Activated T-cell treated with anti-CD3 and anti-CD28 coated beads, Interleukin-2, amount 50 U/mL, for 48 hours (primary cell): ENCODE measurements at regions not wholly inside any gene's neighbourhood (a gene's known extent, or its start where the extent isn't known, plus 50 kb on each side); places are given as distances from the start of the nearest gene placed in this dataset.

ENCODE experiments used
- DNase-seq, 2 experiments: peaks; one replicate each; pipeline ENCODE4 v3.0.0-alpha.2; 2020

DNA sequence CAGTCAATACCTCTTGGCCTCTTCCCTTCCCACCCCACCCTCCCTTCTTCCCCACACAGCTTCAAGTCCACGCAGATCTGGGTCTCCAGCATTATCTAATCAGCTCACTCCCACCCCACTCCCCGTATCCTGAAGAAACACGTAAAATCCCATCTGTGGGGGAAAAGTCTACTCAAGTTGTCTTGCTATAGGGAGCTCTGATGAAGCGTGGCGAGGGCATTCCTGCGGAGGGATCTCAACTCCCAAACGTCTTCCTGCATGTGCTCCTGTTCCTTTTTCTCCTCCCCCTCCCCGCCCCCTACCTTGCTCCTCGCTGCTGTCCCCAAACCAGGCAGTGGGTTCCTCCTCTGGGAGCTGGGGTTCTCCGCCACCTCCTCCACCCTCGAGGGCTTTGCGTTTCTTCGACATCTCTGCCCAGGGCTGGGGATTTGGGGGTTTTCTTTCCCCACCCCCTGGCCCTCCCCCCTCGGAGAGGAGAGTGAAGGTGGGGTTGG, 181.8 kb downstream of the TBXT start:
- no peak for DNase-seq

DNA sequence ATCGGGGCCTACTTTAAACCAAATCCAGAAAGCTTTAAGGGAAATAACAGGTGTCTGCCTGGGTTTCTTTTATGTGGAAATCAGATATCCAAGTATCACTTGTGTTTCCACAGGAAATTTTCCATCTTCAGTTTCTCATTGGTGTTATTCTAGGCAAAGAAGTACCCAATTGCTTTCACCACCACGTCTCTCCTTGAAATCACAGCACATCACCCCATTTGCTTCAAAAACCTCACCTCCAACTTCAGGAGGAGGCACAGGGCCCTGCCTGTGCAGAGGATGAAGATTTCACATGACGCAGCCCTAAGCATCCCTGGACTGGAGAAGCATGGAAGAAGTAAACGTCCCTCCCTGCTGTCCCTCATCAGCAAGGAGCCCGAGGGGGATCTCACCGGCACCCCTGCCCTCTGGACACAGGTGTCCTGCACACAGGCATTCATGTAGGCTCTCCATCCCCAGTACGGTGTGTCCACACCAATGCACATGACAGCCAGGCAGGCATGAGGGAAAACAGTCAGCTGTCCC, 182.3 kb downstream of the TBXT start:
- DNase-seq = no peak

DNA sequence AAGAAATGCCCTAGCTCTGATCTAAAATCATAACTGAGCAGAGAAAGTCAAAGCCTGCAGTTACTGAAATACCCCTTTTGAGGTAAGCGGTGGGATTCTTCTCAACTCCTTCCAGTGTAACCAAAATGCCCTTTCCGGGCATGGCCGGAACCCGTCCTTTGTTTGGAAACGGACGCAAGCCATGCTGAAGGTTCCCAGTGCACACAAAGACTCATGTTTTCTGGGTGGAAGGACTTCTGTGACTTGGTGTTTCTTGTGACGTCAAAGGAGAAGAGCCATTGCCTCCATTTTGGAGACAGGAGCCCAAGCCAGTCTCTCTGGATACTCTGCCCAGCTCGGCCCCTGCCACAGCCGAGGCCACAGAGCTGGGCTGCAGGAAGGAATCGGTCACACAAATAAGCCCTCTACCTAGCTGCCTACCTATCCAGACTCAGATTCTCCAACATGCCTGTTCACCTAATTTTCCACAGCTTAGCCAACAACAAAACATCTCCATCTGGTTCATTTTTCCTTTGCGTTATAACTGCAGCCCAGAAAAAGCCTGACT, 182.8 kb downstream of the TBXT start:
- DNase-seq = no peak

DNA sequence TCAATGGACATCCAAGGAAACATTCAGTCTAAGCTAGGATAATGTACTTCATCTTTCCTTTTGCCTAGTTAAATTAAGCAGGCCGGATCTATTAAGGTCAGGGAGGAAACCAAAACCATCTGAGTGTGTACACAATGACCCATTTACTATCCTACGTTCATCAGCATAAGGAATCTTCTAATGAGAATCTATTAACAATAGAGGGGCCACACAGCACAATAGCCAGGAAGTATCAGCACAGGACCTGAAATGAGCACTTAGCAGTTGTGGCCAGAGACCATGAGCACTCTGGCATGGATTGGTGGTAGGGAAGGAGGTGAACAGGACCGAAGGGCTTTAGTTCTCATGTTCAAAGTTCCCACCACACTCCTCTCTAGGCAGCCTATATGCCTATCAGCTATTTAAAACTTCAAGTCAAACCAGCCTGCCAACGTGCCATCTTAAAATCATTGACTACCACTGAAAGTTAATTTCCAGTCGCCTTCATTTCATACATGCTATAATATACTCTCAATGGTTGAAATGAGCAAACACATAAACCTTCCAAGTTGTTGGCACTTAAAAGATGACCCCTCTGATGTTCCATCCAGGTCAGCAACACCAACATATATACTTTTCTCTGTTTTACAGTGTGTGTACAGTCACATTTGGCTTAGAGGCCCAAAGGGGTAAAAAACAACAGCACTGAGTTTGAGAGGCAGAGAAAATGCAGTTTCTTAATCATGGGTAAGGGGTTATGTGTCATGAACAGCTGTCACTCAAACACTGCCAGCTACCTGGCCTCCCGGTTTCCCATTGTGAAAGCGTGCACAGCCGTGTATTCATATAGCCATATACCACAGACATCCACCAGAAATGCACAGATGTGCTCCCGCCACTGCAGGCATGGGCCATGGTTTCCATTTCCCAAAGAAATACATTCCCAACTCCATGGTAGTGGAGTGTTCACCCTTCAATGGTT, 184.3 kb downstream of the TBXT start:
- DNase-seq = no peak

DNA sequence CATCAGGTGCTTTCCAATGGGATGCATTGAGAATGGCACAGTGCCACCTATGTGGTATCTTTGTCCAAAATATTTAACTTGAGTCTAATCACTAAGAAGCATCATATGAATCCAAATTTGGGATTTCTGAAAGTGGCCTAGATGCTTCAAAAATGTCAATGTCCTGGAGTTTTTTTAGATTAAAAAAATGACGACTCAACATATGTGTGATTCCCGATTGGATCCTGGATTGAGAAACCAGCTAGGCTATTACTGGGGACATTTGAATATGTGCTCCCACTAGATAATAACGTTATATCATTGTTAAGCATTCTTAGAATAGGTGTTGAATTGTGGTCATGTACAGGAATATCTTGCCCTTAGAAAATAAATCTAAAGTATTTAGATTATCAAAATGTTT, 189.2 kb downstream of the TBXT start:
- no peak for DNase-seq

DNA sequence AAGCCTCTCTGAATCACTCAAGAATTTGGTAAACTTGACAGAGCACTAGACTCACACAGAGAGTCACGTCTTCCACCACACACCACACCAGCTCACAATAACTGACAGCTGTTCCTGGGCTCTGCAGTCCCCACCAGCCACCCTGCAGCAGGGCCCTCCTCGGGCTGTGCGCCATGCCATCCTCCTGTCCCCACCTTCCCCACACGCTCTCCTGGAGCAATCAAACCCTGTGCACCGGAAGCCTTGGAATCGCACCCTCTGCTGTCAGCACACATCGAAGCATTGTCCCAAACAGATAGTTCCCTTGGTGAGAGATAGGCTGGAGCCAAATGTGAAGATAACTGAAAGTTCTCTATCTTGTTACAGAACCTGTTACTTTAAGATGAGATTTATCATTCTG, 191.0 kb downstream of the TBXT start:
- no peak for DNase-seq

DNA sequence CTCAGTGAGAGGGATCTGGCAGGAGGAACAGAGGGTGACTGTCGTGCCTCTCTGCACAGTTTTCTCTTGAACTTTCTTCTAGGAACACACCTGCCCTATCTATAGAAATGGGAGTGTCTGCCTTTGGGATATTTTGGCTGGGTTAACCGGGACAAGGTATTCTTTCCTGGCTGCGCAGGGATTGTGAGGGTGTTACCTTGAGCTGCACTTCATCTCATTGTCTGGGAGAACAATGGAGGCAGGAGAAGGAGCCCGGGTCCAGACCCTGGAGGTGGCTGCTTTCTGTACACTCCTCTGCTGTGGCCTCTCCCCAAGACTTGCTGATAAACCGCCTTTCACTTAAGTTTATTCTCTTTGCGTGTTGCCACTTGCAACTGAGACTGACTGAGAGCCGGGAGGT, 192.8 kb downstream of the TBXT start:
- DNase-seq = no peak

DNA sequence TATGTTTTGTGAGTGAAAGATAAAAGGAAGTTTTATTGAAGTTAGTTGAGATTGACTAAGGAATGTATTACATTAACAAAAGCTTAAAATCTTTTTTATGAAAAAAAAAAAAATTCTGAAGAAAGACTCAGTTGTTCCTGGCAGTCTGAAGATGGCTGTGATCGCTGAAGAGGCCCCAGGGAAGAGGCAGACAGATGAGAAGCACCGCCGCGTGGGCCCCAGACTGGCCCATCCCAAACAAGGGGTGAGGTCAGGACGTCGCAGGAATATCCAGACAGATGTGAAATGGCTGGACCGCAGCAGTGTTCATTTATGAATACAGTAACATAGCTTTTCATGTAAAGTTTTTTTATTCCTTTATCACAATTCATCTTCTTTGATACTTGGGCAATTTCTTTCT, 194.2 kb downstream of the TBXT start:
- DNase-seq = no peak

DNA sequence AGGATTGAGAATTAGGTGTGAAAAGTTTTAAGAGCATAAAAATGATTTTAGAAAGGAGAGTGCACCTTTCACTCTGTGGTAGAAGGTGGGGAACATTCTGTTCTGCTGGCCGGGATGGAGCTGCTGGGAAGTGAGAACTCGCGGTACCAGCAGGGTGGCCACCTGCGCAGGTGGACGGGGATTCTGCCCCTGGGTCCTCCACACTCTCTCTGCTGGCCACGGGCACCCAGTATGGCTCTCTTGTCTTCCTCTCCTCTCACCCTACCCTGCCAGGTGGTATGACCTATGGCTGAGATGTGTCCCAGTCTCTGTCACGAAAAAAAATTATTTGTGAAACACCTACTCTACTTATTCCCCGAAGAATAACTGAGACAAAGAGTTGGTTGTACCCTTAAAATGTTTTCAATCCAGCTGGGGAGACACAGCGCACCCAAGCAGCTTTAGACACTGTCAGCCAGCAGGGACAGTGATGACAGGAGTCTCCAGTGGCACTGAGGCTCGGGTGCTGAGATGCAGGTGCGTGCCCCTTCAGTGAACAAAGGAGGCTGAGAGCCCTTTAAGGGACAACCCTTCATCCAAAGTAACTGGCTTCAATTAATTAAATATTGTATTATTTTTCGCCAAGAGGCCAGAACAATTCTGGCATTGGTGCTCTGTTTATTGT, 195.4 kb downstream of the TBXT start:
- no peak for DNase-seq

DNA sequence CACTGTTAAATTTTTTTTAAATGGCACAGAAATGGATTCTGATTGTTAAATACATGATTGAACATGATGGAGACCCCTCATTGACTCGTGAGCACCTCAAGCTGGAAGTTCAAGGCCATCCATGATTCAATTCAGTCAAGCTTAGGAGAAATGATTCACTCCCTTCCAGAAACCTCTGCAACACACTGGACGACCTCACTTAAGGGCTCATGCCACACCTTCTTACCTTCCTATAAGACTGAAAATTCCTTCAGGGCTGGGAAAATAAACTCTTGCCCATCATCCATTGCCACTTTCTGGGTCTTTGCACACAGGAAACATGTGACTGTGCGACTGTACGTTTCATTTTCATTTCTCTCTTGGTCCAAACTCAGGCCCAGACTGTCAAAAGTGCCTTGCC, 196.4 kb downstream of the TBXT start:
- DNase-seq = no peak

DNA sequence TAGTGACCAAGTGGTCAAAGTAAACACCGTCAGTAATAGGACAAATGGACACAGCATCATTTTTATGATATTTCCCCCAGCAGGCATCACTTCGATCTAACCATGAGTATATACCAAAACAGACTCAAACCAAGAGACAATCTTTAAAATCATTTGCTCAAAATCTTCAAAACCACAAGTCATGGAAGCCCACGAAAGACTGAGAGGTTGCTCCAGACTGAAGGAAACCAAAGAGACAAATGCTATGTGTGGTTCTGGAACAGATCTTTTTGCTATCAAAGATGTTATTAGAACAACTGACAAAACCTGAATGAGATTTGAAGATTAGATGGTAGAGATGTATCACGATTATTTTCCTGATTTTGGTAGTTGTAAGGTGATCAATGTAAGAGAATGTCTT, 197.7 kb downstream of the TBXT start:
- no peak for DNase-seq

DNA sequence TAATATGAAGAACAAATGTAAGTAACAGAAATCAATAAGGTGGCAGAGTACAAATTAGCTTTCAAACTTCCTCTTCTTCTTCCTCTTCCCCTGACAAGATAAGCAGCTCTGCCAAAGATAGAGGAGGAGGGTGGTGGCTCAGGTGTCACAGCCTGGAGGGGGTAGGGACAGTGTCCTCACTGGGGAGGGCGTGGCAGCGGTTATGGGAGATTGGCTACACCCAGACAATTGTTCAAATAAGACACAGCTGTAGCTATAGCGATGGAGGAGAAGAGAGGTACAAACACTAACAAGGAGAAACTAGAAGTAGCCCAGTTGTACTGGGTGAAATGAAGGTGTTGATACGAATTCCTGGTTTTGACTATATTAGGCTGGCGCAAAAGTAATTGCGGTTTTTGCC, 198.5 kb downstream of the TBXT start:
- DNase-seq = no peak

DNA sequence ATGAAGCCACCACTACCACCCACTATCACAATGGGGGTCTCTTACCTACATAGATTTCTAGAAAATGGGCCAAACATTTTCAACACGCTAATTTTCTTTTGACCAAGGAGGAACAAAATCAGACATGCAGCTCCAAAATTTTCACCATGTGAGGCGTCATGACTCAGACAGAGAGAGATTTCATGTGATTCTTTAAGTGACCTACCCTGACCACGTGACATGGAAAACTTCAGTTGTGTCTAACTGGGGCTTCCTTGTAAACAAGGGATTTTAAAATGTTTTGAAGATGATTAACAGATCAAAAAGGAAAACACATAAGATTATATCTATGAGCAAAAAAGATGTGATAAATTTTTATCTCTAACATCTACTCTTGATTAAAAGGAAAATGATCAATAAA, 199.2 kb downstream of the TBXT start:
- DNase-seq = no peak

DNA sequence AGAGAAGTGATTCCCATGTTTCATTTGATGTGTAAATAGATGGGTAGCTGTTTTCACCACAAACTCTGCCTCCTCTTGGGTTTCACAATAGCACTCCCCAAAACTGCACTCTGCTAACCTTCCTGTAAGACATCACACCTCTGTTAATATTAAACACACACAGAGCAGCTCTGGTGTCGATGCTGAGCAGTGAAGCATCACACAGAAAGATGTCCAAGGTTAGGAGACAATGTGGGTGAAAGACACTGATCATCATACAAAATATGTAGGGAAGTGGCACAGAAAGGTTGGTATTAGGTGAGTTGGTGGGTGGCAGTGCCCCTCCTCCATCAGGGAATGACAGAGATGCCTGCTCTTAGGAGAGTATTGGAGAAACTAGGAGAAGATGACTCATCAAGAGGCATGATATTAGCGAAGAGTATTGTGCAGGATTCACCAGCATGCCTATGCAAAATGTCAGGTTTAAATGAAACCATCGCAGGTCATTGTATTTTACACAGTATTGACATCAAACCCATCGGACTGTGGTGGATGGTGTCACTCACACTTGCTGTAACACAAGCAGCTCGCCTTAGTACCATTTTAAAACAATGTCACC, 199.7 kb downstream of the TBXT start:
- DNase-seq = no peak

DNA sequence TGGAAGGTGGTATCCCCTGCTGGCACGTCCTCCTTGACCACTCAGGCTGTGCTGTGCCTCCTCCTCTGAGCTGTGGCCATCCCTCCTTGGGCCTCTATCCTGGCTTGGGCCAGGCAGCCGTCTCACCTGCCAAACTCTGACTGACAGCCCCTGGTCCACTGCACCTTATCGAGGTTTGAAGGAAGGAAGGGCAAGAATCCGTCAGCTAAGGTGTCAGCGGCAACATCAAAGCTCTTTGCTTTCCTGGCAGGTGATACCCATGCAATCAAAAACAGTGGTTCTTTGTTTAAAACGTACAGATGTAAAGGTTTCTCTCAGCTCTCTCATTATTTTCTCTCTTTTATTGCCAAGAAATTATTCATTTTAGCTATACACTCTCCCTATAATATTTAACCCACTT, 203.9 kb downstream of the TBXT start:
- DNase-seq = no peak

DNA sequence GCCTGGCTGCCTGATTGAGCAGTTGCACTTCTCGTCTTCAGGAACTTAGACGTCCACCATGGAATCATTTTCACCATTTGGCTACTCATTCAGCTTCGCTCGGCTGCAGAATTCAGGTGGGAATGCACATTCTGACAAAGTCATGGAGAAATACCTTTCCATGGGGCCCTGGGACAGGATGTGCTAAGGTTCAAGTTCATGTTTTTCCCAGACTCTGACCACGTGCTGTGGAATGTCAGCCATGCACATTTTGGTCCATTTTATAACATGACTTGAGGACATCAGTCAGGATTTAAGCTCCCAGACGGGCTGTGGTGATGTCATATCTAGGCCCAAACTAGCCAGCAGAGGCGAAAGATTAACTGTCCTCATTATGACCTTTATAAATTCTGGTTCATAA, 205.3 kb downstream of the TBXT start:
- DNase-seq = no peak

DNA sequence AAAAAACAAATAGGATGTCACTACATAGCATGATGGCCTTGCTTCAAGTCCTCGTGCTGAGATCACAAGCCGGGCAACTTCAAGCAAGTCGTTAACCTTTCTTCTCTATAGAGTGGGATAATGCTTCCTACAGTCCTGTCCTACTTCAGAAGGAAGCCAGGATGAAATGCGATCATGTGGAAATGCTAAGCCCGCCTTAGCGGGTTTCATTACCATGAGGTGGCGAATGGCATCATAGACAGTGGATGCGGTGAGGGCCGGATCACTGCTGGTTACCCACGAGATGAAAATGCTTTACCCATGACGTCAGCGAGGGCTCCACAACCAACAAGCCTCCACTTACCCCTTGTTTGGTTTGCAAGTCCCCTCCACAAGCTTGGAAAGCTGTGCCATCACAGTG, 206.4 kb downstream of the TBXT start:
- DNase-seq = no peak

DNA sequence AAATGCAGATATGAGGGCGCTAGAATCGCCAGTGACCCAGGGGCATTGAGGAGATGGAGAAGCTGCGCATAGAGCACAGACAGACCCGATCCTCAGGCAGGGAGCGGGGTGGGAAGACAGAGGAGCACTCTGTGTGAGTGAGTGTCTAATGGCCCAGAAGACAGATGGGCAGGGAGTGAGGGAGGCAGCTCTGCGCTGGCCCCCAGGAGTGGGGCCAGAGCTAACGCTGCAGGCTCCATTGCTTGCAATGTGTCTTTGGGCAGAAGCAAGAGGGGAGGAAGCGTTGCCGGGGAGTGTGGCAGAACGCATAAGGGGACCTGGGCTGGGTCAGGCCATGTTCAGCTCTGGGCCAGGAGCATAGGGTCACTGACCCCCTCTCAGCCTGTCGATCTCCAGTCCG, 207.0 kb downstream of the TBXT start:
- no peak for DNase-seq

DNA sequence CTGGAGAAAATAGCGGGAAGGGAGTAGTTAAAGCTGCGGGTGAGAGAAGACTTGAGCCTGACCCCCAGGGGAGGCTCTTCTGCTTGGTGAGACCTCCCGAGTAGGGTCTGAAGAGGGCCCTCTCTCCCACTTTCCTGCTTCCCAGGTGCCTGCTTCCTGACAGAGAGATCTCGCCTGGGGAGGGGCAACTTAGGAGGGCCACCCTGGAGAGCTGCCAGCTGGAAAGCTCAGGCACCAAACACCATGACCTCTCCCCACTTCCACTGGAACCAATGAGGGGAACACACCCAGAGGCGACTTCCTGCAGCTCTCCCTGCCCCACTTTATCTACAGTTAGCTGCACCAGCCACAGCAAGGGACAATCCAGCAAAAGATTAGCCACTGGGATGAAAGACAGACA, 208.0 kb downstream of the TBXT start:
- DNase-seq = no peak

DNA sequence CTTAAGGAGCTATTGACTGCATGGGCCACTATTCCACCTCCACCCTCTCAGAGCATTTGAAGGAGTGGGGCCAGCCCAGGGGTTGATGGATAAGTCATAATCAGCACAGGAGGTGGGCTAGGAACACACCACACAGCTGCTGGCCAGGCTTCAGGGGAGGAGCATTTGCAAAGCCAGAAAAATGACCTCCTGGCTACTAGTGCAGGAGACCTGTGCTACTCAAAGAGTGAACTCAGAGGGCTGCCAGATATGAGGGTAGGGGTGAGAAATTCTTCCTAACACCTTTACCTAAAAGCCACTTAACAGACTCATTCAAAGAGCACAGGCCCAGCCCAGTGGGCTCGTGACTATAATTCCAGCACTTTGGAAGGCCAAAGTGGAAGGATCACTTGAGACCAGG, 210.8 kb downstream of the TBXT start:
- no peak for DNase-seq

DNA sequence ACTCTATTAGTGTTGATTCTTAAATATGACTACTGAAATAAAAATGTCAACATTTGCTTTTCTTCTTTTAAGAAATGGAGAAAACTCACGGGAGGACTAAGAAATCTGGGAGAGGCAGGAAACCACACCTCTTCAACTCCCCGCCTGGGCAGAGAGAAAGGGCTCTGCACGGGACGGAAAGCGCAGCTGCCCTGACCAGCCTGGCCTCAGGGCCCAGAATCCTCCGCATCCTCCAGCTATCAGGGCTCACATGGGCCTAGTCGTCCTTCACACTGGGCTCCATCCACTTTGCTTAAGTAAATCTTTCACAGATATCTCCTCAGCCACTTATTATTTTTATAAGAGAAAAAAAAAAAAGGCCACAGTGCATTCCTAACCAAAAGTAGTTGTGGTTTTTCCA, 215.1 kb downstream of the TBXT start:
- DNase-seq = no peak

DNA sequence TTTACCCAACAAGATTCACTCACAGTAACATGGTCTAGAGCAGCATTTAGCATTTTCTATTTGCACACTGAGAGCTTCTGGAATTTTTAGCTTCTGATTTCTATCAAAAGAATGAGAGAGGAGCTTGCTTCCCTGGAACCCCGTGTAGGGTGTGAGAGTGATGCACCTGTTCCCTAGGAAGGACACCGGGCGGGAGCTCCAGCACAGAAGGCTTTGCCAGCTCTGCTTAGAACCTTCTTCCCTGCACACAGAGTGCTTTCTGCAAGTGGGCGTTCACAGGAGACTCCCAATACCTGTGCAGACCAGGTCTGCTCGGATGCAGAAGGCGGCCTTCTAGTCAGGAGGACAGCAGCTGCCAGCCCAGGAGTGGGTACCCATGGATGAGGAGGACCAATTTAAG, 217.3 kb downstream of the TBXT start:
- DNase-seq = no peak

DNA sequence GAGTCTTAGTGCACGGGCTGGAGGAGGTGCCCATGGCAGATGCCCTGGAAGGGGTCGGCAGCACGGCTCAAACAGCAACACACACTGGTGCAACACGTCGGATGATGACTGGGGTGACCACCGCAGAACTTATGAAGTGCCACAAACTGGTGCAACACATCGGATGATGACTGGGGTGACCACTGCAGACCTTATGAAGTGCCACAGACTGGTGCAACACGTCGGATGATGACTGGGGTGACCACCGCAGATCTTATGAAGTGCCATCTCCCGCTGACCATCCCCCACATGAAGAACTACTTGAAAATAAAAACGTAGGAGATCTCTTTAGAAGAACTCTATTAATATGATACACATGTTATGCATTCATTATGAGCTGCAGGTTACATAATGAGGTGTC, 218.3 kb downstream of the TBXT start:
- DNase-seq = no peak
